Progenitor cell of endocrine pancreas (in vitro differentiated cells): ENCODE measurements at regions not wholly inside any gene's neighbourhood (a gene's known extent, or its start where the extent isn't known, plus 50 kb on each side); places are given as distances from the start of the nearest gene placed in this dataset.

ENCODE experiments used
- DNase-seq: peaks from one replicate; pipeline ENCODE4 v3.0.0; 2021; ENCODE audit warnings: low spot score; ENCODE audit not compliant: unreplicated experiment
- H3K27ac Mint-ChIP-seq: 2 replicates; pipeline ENCODE4 v1.8.0; 2021; ENCODE audit warnings: mild to moderate bottlenecking, moderate library complexity, mixed read lengths
- H3K27me3 Mint-ChIP-seq: 2 replicates; pipeline ENCODE4 v1.8.0; 2021; ENCODE audit warnings: mixed read lengths
- H3K36me3 Mint-ChIP-seq: 2 replicates; pipeline ENCODE4 v1.8.0; 2022; ENCODE audit warnings: mixed read lengths; ENCODE audit not compliant: insufficient read depth
- H3K4me1 Mint-ChIP-seq: 2 replicates; pipeline ENCODE4 v1.8.0; 2021; ENCODE audit warnings: low read depth, mixed read lengths
- H3K4me3 Mint-ChIP-seq: 2 replicates; pipeline ENCODE4 v1.8.0; 2021; ENCODE audit warnings: low read depth, mild to moderate bottlenecking, moderate library complexity, mixed read lengths
- H3K9me3 Mint-ChIP-seq: 2 replicates; pipeline ENCODE4 v1.8.0; 2021; ENCODE audit warnings: low read depth, mixed read lengths
- TF ChIP-seq, protein P1 (sequence below): fragments of 200-600 bp; sonication (generic); IDR thresholded peaks from one replicate; pipeline ENCODE4 v1.5.0; 2021; ENCODE audit warnings: antibody characterized with exemption, mild to moderate bottlenecking; ENCODE audit not compliant: unreplicated experiment

- H3K27ac Mint-ChIP-seq: no peak overlapping the region
- peaks cover 14% of the 10 kb centered on the region for H3K4me1 Mint-ChIP-seq
- no peaks in the 10 kb centered on the region for H3K36me3 Mint-ChIP-seq
- no peak for DNase-seq
- peaks cover 5% of the 10 kb centered on the region for H3K9me3 Mint-ChIP-seq
- TF ChIP-seq, protein P1, sequence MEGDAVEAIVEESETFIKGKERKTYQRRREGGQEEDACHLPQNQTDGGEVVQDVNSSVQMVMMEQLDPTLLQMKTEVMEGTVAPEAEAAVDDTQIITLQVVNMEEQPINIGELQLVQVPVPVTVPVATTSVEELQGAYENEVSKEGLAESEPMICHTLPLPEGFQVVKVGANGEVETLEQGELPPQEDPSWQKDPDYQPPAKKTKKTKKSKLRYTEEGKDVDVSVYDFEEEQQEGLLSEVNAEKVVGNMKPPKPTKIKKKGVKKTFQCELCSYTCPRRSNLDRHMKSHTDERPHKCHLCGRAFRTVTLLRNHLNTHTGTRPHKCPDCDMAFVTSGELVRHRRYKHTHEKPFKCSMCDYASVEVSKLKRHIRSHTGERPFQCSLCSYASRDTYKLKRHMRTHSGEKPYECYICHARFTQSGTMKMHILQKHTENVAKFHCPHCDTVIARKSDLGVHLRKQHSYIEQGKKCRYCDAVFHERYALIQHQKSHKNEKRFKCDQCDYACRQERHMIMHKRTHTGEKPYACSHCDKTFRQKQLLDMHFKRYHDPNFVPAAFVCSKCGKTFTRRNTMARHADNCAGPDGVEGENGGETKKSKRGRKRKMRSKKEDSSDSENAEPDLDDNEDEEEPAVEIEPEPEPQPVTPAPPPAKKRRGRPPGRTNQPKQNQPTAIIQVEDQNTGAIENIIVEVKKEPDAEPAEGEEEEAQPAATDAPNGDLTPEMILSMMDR: no peak
- H3K27me3 Mint-ChIP-seq: no peaks in the 10 kb centered on the region
- no peak overlapping the region for H3K4me3 Mint-ChIP-seq
Measured at GRCh38 chr9:88072831-88073375, 65.4 kb downstream of the SPATA31C2 start.

GRCh38 chr9:88071331-88071730 is 66.9 kb downstream of the SPATA31C2 start:
- Mint-ChIP-seq H3K27ac (no peak overlapping the region), H3K36me3 (no peaks in the 10 kb centered on the region), H3K9me3 (peaks cover 5% of the 10 kb centered on the region), H3K4me1 (peaks cover 10% of the 10 kb centered on the region), H3K27me3 (no peaks in the 10 kb centered on the region), H3K4me3 (no peak overlapping the region)
- DNase-seq: no peak
- TF ChIP-seq, protein P1: no peak

- Mint-ChIP-seq H3K27me3 (no peaks in the 10 kb centered on the region), H3K36me3 (no peaks in the 10 kb centered on the region), H3K4me3 (no peak overlapping the region), H3K27ac (peak overlapping the region; percentile 80), H3K9me3 (peaks cover 6% of the 10 kb centered on the region), H3K4me1 (peaks cover 17% of the 10 kb centered on the region)
- TF ChIP-seq, protein P1: no peak
- no peak for DNase-seq
Measured at GRCh38 chr9:88065619-88066018, 72.7 kb downstream of the SPATA31C2 start.

GRCh38 chr9:88064554-88064953 is 73.7 kb downstream of the SPATA31C2 start:
- no peak for DNase-seq
- H3K36me3 Mint-ChIP-seq: no peaks in the 10 kb centered on the region
- peaks cover 17% of the 10 kb centered on the region for H3K4me1 Mint-ChIP-seq
- H3K27ac Mint-ChIP-seq: no peak overlapping the region
- no peak overlapping the region for H3K4me3 Mint-ChIP-seq
- TF ChIP-seq, protein P1: no peak
- H3K27me3 Mint-ChIP-seq: no peaks in the 10 kb centered on the region
- H3K9me3 Mint-ChIP-seq: peaks cover 6% of the 10 kb centered on the region

- Mint-ChIP-seq H3K9me3 (peaks cover 5% of the 10 kb centered on the region), H3K4me1 (peaks cover 16% of the 10 kb centered on the region), H3K27ac (no peak overlapping the region), H3K27me3 (no peaks in the 10 kb centered on the region), H3K4me3 (no peak overlapping the region), H3K36me3 (no peaks in the 10 kb centered on the region)
- TF ChIP-seq, protein P1: no peak
- no peak for DNase-seq
Measured at GRCh38 chr9:88060746-88061145, 77.5 kb downstream of the SPATA31C2 start.
